ENCODE measurements at regions not wholly inside any gene's neighbourhood (a gene's known extent, or its start where the extent isn't known, plus 50 kb on each side); places are given as distances from the start of the nearest gene placed in this dataset.

DNA sequence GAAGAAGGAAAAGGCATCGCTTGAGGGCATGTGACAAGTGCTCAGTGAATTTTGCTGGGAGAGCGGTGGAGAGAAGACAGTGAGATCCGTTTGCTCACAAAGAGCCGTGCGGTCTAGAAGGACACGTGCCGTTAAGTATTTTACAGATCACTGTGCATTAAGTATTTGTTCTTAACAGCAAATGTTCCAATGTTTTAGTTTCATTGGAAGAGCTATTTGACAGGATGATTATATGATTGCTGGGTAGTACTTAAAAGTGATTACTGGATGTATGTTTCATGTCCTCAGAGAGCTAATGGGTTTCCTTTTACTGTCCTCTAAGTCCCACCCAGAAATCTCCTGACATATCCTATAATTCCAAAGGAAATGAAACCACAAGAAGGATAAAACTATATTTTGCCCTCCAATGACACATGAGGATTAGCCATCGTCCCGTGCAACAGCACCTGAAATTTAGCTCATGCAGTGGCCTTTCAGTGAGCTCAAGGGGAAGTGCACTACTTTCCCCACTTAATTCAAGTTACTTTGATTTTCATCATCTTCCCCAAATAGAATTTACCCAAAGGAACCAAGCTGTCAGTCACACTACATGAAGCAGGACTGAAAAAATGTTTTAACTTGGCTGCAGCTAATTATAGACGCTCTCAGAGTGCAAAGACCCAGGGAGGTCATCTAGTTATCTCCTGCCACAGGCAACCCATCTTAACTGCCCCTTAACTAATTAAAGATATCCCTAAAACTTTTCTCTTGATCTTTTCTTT lies 80.3 kb downstream of the KLF6 start:
- H3K36me3 ChIP-seq: no peaks in the 10 kb centered on the region
- 84 to 88% methylated on average over 10 of the region's 10 CpGs for WGBS, 2 donors
- H3K9me3 ChIP-seq: no peaks in the 10 kb centered on the region
- intact Hi-C loops (cut with DNase I): no loop called here
- H3K27me3 ChIP-seq: no peaks in the 10 kb centered on the region
- TF ChIP-seq, protein P1, sequence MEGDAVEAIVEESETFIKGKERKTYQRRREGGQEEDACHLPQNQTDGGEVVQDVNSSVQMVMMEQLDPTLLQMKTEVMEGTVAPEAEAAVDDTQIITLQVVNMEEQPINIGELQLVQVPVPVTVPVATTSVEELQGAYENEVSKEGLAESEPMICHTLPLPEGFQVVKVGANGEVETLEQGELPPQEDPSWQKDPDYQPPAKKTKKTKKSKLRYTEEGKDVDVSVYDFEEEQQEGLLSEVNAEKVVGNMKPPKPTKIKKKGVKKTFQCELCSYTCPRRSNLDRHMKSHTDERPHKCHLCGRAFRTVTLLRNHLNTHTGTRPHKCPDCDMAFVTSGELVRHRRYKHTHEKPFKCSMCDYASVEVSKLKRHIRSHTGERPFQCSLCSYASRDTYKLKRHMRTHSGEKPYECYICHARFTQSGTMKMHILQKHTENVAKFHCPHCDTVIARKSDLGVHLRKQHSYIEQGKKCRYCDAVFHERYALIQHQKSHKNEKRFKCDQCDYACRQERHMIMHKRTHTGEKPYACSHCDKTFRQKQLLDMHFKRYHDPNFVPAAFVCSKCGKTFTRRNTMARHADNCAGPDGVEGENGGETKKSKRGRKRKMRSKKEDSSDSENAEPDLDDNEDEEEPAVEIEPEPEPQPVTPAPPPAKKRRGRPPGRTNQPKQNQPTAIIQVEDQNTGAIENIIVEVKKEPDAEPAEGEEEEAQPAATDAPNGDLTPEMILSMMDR (IDR thresholded peaks at IDR 0.05): no peak
- no peak overlapping the region for H3K4me3 ChIP-seq
- H3K27ac ChIP-seq: no peak overlapping the region
- DNase-seq: no peak
- H3K4me1 ChIP-seq: no peaks in the 10 kb centered on the region

DNA sequence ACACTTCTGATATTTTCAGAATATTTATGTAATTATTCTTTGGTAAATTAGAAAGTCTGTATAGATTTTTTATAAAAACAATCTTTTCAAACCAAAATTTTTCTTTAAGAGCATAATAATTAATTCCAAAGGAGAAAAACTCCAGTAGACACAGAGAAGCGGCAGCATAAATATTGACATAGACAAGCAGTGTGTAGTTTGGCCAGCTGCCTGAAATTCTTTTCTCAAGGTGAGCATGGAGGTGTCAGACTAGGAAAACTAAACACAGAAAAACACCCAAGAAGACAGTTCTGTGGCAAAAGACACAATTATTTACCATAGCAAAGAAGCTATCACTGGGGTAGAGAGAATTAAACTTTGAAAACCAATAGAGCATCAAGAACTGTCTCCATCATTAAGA lies 82.4 kb downstream of the KLF6 start:
- WGBS, 2 donors: 87 to 92% methylated on average over 1 of the region's 1 CpG
- intact Hi-C loops (cut with DNase I): no loop called here
- H3K4me1 ChIP-seq: no peaks in the 10 kb centered on the region
- H3K4me3 ChIP-seq: no peak overlapping the region
- H3K27ac ChIP-seq: no peak overlapping the region
- TF ChIP-seq, protein P1 (IDR thresholded peaks at IDR 0.05): no peak
- no peak for TF ChIP-seq POLR2A (IDR thresholded peaks at IDR 0.05)
- no peaks in the 10 kb centered on the region for H3K27me3 ChIP-seq
- no peaks in the 10 kb centered on the region for H3K9me3 ChIP-seq
- H3K36me3 ChIP-seq: no peaks in the 10 kb centered on the region
- no peak for DNase-seq

DNA sequence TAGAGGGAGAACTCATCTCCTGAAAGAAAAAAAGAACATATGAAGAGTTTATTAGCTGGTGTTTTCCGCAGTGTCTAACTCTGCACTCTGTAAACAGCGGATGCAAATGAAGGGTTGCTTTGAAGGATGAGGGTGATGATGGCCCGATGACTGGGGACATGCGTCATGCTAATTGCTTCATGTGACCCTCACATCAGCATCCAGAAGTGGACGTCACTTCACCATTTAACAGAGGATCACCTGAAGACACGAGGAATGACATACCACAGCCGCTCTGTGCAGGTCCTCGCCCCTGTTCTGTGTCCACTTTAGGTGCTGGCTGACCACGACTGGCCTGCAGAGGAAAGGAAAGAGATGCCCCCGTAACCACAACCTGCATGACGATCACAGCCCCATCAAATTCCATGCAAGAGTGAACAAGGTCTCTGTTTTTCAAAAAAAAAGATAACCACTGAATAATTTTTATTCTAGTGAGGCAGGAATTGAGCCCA lies 82.9 kb downstream of the KLF6 start:
- WGBS, 2 donors: 81 to 86% methylated on average over 9 to 11 of the region's 11 CpGs
- H3K36me3 ChIP-seq: no peaks in the 10 kb centered on the region

DNA sequence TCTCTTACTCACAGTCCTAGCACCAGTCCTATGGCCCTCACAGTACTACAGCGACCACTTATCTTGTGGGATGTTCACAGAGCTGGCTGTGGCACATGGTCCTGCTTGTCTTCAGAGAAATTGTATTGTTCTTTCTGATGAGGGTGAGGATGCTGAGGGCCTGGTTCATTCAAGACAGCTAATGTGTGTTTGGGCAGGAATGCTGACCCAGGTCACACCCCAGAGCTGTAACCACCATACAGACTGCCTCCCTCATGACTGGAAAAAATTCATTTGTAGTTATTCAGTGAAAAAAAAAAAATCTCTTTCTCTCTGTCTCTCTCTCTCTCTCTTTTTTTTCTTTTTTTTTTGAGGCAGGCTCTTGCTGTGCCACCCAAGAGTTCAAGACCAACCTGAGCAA lies 83.5 kb downstream of the KLF6 start:
- Histone ChIP-seq H3K27ac (no peak overlapping the region), H3K27me3 (no peaks in the 10 kb centered on the region), H3K36me3 (no peaks in the 10 kb centered on the region), H3K9me3 (no peaks in the 10 kb centered on the region), H3K4me3 (no peak overlapping the region), H3K4me1 (no peaks in the 10 kb centered on the region)
- intact Hi-C loops (cut with DNase I): no loop called here
- WGBS, 2 donors: 93 to 100% methylated on average over 1 of the region's 1 CpG
- TF ChIP-seq, protein P1 (IDR thresholded peaks at IDR 0.05): no peak
- TF ChIP-seq POLR2A (IDR thresholded peaks at IDR 0.05): no peak
- no peak for DNase-seq

More for the DNA sequence above, 82.9 kb downstream of the KLF6 start:
- H3K27ac ChIP-seq: no peak overlapping the region
- DNase-seq: no peak
- no peaks in the 10 kb centered on the region for H3K4me1 ChIP-seq
- H3K9me3 ChIP-seq: no peaks in the 10 kb centered on the region
- no peaks in the 10 kb centered on the region for H3K27me3 ChIP-seq
- no peak overlapping the region for H3K4me3 ChIP-seq
- TF ChIP-seq, protein P1 (IDR thresholded peaks at IDR 0.05): no peak
- TF ChIP-seq POLR2A (IDR thresholded peaks at IDR 0.05): no peak
- intact Hi-C loops (cut with DNase I): no loop called here

DNA sequence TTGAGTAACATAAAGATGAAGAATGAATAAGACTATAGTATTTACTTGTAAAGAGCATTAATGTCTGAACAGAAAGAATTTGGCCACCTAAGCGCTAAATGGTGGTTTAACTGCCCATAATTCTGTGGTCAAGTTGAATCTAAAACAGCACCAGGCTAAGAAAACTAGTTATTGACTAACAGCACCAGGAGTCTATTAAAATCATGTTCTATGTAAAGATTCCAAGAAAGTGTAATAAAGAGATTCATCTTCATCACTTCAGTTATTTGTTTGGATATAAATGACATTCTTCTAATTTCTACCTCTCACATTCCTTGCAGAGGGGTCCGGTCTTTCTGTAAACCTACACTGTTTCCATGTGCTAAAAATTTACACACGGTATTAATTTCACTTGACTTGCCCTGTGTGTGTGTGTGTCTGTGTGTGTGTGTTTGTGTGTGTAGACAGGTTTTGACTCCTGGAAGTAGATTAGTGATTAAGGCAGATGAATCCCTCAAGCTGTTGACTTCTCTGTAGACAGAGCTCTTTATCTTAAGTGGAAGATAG lies 84.4 kb downstream of the KLF6 start:
- Histone ChIP-seq H3K27ac (no peak overlapping the region), H3K36me3 (no peaks in the 10 kb centered on the region), H3K4me1 (no peaks in the 10 kb centered on the region), H3K4me3 (no peak overlapping the region), H3K27me3 (no peaks in the 10 kb centered on the region), H3K9me3 (no peaks in the 10 kb centered on the region)
- TF ChIP-seq POLR2A (IDR thresholded peaks at IDR 0.05): no peak
- TF ChIP-seq, protein P1 (IDR thresholded peaks at IDR 0.05): no peak
- no peak for DNase-seq
- 58 to 63% methylated on average over 3 of the region's 3 CpGs for WGBS, 2 donors
- intact Hi-C loops (cut with DNase I): no loop called here
